Midbrain (tissue), 1 donor: ENCODE measurements at regions not wholly inside any gene's neighbourhood (a gene's known extent, or its start where the extent isn't known, plus 50 kb on each side); places are given as distances from the start of the nearest gene placed in this dataset.

Experiments used
- DNase-seq: peaks from one replicate; lab custom pipeline; 2025; lab: John Stamatoyannopoulos, UW

DNA sequence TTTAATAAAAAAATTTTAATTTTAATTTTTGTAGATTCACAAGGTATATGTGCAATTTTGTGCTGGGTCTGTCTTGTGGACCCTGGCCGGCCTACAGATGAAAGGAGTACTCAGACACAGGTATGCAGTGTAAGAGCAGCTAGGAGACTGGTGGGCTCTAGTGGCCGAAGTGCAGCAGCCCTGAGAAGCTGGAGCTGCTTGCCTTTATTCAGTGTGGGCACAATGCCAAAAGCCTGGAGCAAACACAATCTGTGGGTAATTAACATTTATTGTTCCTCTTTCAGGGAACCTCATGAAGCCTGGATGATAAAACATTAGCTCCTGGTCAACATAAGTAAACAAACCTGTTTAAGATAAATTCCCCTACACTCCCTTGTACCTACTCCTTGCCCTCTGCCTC lies 135.7 kb upstream of the SEL1L start:
- no peak for DNase-seq

DNA sequence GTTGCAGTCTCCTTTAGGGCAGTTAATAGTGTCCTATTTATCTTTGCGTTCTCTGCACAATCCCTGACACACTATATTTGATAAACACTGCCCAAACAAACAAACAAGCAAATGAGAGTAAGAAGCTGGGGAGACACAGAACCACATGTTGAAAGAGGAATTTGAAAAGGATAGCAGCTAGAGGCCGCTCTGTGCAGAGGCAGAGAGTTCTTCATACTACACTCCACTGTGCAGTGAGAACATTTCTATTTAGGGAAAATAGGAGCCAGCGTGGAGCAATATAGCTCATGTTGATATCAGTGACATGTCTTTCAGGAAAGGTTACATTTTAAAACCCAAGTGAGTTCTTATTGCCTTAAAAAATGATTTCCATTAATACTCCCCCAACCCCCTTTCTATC lies 140.3 kb upstream of the SEL1L start:
- no peak for DNase-seq

GRCh38 chr14:81676395-81676794 lies 142.7 kb upstream of the SEL1L start:
- DNase-seq = no peak

DNA sequence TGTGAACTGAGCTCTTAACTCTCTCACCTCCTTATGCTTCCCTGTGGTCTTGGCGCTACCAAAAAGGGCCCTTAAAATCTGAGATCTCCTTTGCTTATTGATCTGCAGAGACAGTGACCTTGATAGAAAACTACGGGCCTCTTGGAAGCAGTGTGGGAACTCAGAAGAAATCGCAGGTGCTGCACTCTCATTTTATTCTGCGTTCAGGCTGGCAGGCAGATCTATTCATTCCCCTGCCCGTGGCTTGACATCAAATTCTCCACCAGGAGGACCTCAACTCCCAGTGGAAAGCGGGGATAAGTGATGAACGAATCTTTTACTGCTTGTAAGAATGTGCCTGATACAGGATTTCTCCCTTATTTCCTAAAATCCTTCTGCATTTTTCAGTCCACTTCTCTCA lies 143.2 kb upstream of the SEL1L start:
- DNase-seq = no peak

DNA sequence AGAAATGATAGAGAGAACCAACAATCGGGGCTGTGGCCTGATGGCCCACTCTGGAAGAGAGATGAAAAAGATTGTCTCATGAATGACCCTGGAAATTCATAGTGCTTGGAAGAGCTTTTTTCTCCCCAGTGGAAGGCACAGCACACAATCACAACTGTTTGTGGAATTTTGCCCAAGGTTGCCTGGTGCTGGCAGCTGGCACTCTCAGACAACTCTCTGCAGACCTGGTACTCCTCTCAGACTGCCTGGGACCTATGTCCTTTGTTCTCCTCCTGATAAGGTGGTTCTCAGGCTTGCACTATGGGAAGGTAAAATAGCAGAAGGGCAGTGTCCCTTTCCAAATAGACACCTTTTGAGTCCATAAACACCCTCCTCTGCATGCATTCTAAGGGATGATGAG lies 144.1 kb upstream of the SEL1L start:
- no peak for DNase-seq

DNA sequence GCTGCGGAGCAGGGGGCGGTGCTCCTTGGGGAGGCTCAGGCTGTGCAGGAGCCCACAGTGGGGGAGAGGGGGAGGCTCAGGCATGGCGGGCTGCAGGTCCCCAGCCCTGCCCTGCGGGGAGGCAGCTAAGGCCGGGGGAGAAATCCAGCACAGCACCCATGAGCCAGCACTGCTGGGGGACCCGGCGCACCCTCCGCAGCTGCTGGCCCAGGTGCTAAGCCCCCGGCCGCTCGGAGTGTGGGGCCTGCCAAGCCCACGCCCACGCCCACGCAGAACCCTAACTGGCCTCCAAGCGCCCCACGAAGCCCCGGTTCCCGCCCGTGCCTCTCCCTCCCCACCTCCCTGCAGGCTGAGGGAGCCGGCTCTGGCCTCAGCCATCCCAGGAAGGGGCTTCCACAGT lies 145.6 kb upstream of the SEL1L start:
- DNase-seq = no peak

DNA sequence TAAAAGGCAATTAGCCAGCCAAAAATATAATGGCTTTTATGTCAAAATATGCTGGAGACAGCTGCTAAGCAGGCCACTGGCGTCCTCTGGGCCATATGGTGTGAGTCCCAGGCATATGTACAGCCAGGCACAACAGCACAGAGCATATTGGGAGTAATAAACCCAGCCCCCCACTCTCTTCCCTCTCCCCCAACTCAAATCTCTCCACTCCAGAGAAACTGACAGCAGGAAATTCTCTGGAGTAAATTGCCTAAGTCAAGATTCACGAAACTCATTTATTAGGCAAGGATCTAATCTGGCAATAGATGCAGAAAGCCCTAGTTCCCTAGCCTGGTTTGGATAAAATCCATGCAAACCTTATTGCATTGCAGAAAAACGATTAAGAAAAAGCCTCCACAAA lies 147.9 kb upstream of the SEL1L start:
- DNase-seq = no peak

GRCh38 chr14:81682134-81682533 lies 148.5 kb upstream of the SEL1L start:
- DNase-seq = no peak

DNA sequence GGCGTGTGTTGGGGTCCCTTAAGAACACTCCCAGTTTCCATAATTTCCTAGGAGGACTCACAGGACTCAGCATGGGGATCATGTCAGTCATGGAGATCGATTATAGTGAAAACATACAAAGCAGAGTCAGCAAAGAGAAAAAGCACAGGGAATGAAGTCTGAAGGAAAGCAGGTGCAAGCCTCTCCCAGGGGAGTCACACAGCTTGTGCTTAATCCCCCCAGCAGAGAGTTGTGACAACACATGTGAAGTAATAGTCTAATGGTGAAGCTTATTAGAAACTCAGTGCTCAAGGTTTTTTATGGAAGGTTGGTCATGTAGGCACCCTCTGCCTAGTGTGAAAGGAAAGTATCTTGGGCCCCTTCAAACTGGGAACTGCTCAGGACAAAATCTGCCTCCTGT lies 149.0 kb upstream of the SEL1L start:
- no peak for DNase-seq

GRCh38 chr14:81684696-81685095 lies 151.0 kb upstream of the SEL1L start:
- no peak for DNase-seq

DNA sequence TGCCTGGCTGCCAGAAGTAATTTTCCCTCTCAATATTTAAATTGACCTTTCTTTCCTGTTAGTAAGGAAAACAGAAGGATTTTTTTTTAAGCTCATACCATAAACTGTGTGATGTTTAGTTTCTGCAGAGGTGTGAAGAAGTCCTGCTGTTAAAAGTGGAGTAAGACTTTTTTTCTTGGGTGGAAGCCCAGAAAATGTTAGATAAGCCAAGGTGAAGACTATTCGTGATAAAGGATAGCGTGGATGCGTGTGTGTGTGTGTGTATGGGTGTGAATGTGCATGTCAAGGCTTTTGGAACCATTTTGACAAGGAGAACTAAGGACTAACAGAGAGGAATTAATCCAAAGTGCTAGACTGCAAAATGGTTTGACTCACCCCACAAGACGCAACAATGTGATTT lies 152.9 kb upstream of the SEL1L start:
- DNase-seq = no peak

GRCh38 chr14:81691931-81692330 lies 158.3 kb upstream of the SEL1L start:
- no peak for DNase-seq

DNA sequence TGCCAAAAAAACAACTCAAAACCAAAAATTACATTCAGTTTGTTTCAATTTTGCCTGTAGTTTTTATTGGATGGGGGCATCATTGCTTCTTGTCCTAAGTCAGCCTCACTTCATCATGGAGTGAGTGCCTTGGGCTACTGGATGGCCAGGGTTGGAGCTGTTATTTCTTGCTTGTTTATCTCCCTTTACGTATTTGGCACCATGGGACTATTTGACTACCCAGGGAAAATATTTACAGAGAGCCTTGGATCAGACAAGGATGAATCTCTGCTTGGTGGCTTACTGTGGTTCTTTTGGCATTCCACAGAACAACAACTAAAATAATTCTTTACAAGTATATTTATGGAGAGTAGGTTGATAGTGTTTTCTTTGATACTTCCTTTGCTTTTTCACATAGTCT lies 160.8 kb upstream of the SEL1L start:
- no peak for DNase-seq

GRCh38 chr14:81709681-81710080 lies 176.0 kb upstream of the SEL1L start:
- no peak for DNase-seq

DNA sequence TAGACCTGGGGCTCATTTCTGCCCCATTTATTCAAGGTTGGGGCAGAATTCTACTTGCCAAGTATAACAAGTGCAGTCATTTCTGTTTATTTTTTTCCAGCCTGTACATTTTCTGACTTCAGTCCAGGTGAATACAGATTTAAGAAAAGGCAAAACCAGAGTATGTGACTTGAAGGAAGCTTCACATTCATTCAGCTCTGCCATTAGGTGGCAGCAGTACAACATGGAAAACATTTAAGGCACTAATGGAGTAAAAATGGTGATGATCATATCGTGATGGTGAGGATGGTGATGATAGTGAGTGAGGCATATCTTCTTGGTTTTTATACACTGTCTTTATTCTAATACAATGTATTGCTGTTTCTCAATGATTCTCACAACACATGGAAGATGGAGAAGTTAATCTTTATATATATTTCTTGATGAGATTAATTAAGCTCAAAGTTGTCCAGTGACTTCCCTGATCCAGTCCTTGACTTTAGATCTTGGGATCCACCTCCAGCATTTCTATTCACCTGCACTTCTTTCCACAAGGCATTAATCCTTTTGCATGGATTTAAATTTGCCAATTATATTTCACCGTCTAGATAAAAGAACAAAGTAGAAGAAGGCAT lies 176.7 kb upstream of the SEL1L start:
- DNase-seq = peak; percentile 45

DNA sequence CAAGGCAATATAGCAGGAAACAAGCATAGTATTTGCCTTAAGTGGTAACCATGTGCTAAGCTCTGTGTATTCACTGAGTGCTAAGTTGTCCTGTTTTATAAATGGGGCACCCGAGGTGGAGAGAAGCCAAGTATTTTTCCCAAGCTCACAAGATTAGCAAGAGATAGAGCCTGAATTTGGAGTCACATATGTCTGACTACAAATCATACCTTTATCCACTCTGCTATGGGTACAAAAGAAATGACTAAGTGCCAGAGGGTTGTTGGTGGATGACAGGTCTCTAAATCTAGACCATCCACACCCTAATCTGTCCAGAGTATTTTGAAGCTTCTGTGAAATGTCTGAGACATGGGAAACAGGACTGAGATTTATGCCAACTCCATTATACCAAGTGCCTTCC lies 182.1 kb upstream of the SEL1L start:
- DNase-seq = no peak

- no peak for DNase-seq
Observed at GRCh38 chr14:81716953-81717352, 183.3 kb upstream of the SEL1L start.

- DNase-seq = no peak
Observed at GRCh38 chr14:81723956-81724355, 190.3 kb upstream of the SEL1L start.

GRCh38 chr14:81727218-81727617 lies 193.6 kb upstream of the SEL1L start:
- DNase-seq = no peak

DNA sequence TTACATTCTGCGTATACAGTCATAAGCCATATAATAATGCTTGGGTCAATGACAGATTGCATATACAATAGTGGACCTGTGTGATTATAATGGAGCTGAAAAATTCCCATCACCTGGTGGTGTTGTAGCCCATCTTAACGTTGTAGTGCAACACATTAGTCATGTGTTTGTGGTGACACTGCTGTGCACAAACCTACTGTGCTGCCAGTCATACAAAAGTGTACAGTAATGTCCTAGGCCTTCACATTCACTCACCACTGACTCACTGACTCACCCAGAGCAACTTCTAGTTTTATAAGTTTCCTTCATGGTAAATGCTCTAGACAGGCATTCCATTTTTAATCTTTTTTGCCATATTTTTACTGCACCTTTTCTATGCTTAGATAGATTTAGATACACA lies 194.8 kb upstream of the SEL1L start:
- no peak for DNase-seq

GRCh38 chr14:81729622-81730021 lies 196.0 kb upstream of the SEL1L start:
- DNase-seq = no peak

DNA sequence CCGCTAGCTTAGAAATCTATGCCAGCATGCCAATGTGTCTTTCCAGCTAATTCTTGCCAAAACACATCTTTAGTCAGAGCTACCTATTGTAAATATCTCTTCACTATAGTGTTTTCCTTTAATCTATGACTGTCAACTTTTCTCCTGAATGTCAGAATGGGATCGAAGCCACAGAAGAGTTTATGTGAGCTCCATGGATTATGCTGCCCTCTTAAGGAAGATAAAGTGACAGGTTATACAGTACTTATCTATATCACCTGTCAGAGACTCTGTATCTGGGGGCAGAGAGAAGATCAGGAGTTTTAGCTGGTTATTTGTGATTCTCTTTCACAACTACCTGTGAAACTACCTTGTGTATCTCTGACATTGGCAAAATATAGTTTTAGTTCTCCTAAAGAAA lies 204.3 kb upstream of the SEL1L start:
- no peak for DNase-seq

- no peak for DNase-seq
Observed at GRCh38 chr14:81738946-81739659, 205.4 kb upstream of the SEL1L start.

- no peak for DNase-seq
Observed at GRCh38 chr14:81743605-81744004, 210.0 kb upstream of the SEL1L start.
